Lower leg skin (tissue), 4 donors: ENCODE measurements at regions not wholly inside any gene's neighbourhood (a gene's known extent, or its start where the extent isn't known, plus 50 kb on each side); places are given as distances from the start of the nearest gene placed in this dataset.

Experiments used
- DNase-seq, 2 donors: peaks; one replicate each; pipeline ENCODE4 v3.0.0-alpha.2; 2019; ENCODE audit warnings: low spot score in 2 of 2
- H3K4me3 ChIP-seq: fragments of 200-600 bp; sonication (generic); 2 replicates; pipeline ENCODE4 v1.5.1; 2017; ENCODE audit warnings: mild to moderate bottlenecking, low read depth; ENCODE audit not compliant: poor library complexity, severe bottlenecking
- POLR2A ChIP-seq, 2 donors: fragments of 450-650 bp; IDR thresholded peaks; one replicate each; pipeline ENCODE4 v1.6.1; 2016 to 2017; ENCODE audit warnings: antibody characterized with exemption in 2 of 2, mild to moderate bottlenecking in 1 of 2, moderate library complexity in 1 of 2
- WGBS, 2 donors: methylation state at CpG; one replicate each; pipeline ENCODE4 v1.1.5; 2018; 5-methylcytosine and 5-hydroxymethylcytosine counted together
- intact Hi-C: fragments of 100-400 bp; cut with DNase I; formaldehyde crosslinking; loops from one replicate; pipeline ENCODE4 v1.15.0; 2023; ENCODE audit warnings: low total_unique reads
- TF ChIP-seq, protein P1 (sequence below), 3 donors: fragments of 450-650 bp; IDR thresholded peaks; one replicate each; pipeline ENCODE4 v1.5.1; 2016; ENCODE audit warnings: antibody characterized with exemption in 3 of 3, mild to moderate bottlenecking in 3 of 3, moderate library complexity in 2 of 3

DNA sequence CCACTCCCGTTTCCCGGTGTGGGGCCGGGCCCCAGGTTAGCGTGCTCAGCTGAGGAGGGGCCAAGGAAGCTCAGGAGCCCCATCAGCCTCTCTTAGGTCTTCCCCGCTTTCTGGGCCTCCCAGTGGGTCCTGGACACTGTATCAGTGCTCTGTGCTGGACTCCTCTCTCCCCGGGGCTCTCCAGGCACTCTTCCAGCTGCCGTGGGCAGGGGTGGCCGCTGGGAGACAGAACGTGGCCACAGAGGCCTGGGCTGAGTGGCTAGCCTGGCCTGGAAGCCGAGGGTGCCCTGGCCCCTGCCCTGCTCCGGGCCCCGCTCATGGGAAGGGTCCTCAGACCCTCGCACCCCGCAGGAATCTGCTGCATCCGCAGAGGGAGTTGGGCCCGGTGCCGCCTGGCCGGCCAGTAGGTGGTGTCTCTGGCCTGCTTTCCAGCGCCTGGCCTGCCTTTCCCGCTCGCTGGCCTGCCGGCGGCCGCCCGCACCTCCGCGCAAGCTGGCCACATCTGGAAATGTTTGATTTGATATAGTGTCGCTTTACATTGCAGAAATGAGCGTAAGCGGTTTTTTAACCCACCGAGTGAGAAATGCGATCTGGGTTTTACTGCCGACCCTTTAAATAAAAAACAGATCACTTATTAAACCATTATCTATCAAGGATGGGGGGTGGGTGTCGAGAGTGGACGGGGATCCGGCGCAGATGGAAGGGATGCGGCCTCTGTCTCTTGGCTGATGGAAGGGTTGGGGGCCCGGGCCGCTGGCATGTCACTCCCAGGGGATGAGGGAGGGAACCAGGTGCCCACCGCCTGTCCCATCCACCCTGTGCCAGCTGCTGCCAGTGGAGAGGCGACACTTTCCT is 74.4 kb upstream of the TTC34 start:
- no peak for DNase-seq
- intact Hi-C loops = no loop called here
- H3K4me3 ChIP-seq = no peak overlapping the region
- TF ChIP-seq POLR2A (IDR thresholded peaks at IDR 0.05) = no peak
- TF ChIP-seq, protein P1, sequence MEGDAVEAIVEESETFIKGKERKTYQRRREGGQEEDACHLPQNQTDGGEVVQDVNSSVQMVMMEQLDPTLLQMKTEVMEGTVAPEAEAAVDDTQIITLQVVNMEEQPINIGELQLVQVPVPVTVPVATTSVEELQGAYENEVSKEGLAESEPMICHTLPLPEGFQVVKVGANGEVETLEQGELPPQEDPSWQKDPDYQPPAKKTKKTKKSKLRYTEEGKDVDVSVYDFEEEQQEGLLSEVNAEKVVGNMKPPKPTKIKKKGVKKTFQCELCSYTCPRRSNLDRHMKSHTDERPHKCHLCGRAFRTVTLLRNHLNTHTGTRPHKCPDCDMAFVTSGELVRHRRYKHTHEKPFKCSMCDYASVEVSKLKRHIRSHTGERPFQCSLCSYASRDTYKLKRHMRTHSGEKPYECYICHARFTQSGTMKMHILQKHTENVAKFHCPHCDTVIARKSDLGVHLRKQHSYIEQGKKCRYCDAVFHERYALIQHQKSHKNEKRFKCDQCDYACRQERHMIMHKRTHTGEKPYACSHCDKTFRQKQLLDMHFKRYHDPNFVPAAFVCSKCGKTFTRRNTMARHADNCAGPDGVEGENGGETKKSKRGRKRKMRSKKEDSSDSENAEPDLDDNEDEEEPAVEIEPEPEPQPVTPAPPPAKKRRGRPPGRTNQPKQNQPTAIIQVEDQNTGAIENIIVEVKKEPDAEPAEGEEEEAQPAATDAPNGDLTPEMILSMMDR (IDR thresholded peaks at IDR 0.05) = no peak
- 63 to 65% methylated on average over 33 to 41 of the region's 42 CpGs for WGBS, 2 donors

DNA sequence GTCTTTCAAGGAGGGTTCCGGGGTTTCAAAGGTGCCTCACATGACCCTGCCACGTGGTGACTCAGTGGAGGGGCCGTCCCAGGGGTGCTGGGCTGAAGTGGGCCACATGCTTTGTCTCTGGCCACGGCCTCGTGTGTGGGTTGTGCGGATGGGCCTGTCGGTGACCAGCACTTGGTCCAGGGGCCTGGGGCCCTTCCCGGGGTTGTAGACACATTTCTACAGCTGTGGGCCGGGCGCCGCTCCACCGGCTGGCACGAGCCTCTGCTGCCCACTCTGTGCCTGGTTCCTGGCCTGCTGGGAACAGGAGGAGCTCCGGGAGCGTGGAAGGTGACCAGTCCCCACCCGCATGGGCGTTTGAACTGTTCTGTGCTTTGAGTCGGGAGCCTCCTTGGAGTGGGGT is 75.4 kb upstream of the TTC34 start:
- DNase-seq = no peak
- H3K4me3 ChIP-seq = no peak overlapping the region
- 86% methylated on average over 12 to 18 of the region's 18 CpGs for WGBS, 2 donors
- TF ChIP-seq, protein P1 (IDR thresholded peaks at IDR 0.05) = no peak
- TF ChIP-seq POLR2A (IDR thresholded peaks at IDR 0.05) = no peak
- intact Hi-C loops = no loop called here

GRCh38 chr1:2877391-2877790 is 75.9 kb upstream of the TTC34 start:
- intact Hi-C loops = no loop called here
- TF ChIP-seq, protein P1 (IDR thresholded peaks at IDR 0.05) = no peak
- no peak for TF ChIP-seq POLR2A (IDR thresholded peaks at IDR 0.05)
- WGBS, 2 donors = 89 to 95% methylated on average over 17 of the region's 17 CpGs
- no peak for DNase-seq
- no peak overlapping the region for H3K4me3 ChIP-seq

DNA sequence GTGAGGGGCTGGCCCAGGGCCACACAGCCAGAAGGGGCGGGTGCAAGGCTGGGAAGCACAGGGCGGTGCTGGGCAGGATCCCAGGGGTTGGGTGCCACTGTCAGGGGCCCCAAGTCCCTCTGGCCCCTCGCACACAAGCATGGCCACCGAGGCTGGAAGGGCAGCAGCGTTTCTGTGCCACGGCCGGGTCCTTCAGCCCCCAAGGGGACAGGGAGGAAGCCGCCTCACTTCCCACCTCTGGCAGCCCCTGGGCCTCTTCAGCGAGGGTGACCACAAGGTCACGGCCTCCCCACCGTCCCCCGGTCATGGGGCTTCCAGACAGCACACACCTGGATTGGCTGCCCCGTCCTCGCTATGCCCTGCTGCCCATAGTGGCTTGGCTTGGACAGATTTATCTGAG is 77.1 kb upstream of the TTC34 start:
- intact Hi-C loops = no loop called here
- no peak for DNase-seq
- H3K4me3 ChIP-seq = no peak overlapping the region
- TF ChIP-seq, protein P1 (IDR thresholded peaks at IDR 0.05) = no peak
- TF ChIP-seq POLR2A (IDR thresholded peaks at IDR 0.05) = no peak
- 89% methylated on average over 7 to 10 of the region's 14 CpGs for WGBS, 2 donors

GRCh38 chr1:2879026-2879425 is 77.5 kb upstream of the TTC34 start:
- intact Hi-C loops = no loop called here

More at GRCh38 chr1:2879026-2879425, 77.5 kb upstream of the TTC34 start:
- no peak for DNase-seq
- TF ChIP-seq POLR2A (IDR thresholded peaks at IDR 0.05) = no peak
- TF ChIP-seq, protein P1 (IDR thresholded peaks at IDR 0.05) = no peak
- no peak overlapping the region for H3K4me3 ChIP-seq
- 69 to 86% methylated on average over 2 to 14 of the region's 14 CpGs for WGBS, 2 donors
